ENCODE measurements at regions not wholly inside any gene's neighbourhood (a gene's known extent, or its start where the extent isn't known, plus 50 kb on each side); places are given as distances from the start of the nearest gene placed in this dataset.

DNA sequence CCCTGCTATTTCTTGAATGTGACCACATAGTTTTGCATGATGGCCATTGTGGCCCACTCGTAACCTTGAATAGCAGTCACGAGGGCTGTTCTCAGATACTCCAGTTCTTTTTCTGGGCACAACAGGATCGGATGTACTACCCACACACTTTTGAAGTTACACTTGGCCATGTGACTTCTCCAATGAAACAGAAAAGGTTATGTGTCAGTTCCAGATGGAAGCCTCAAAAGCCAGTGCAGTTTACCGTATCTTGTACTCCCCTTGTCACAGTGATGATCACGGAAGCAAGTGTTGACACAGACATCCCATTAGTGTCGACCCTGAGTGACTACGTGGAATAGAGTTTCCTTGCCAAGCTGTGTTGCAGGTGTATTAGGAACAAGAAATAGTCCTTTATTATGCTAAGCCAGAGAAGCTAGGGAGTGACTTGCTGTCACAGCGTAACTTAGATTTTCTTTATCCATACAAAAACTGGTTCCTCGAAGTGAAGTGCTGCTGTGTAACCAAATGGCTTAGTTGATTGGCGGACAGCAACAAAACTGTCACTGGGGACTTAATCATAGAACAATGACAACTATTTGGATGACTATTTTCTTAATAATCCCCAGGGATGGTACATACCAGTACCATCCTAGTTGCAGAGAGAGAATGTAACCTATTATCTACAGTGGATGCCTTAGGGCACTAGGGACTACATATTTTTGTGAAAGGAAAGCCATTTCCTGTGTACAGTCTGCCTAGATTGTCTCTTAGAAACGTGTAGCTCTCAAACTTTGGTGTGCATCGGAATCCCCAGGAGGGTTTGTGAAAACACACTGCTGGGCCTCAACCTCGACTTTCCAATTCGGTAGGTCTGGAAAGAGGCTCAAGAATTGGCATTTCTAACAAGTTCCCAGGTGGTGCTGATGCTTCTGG, 90.1 kb upstream of the DMRT1 start:
- WGBS, result 84% methylated on average over 14 of the region's 14 CpGs
- Histone ChIP-seq H3K9me3 (ENCODE audit: control insufficient read depth in 4 of 4, low read length in 3 of 4) (no peaks in the 10 kb centered on the region), H3K36me3 (ENCODE audit: control insufficient read depth in 4 of 4, insufficient read depth in 3 of 4, low read depth in 1 of 4, low read length in 3 of 4) (peaks cover 2 to 19% (median 9%) of the 10 kb centered on the region in 4 donors), H3K27ac (ENCODE audit: low read depth in 1 of 2, low read length in 2 of 2) (peak overlapping the region; percentile 25 to 43), H3K9ac (ENCODE audit: low read depth in 1 of 2, low read length in 2 of 2) (no peak overlapping the region), H3K4me3 (ENCODE audit: low read depth in 1 of 3, low read length in 3 of 3) (no peak overlapping the region), H3K4me1 (ENCODE audit: control insufficient read depth in 4 of 4, insufficient read depth in 4 of 4, low read length in 3 of 4) (peaks cover 1 to 24% (median 9%) of the 10 kb centered on the region in 4 donors), H3K27me3 (ENCODE audit: control insufficient read depth in 4 of 4, insufficient read depth in 4 of 4, low read length in 3 of 4) (no peaks in the 10 kb centered on the region)
- TF ChIP-seq FOXA1 (IDR thresholded peaks at IDR 0.05), result no peak
- TF ChIP-seq GABPA (IDR thresholded peaks at IDR 0.05 in 1 of 2, conservative IDR thresholded peaks at IDR 0.05 in 1 of 2), result no peak
- no peak for TF ChIP-seq RAD21 (IDR thresholded peaks at IDR 0.05)
- no peak for TF ChIP-seq HNF4G (IDR thresholded peaks at IDR 0.05)
- no peak for TF ChIP-seq NR2F2 (IDR thresholded peaks at IDR 0.05)
- TF ChIP-seq HNF4A (conservative IDR thresholded peaks at IDR 0.05), result no peak
- no peak for TF ChIP-seq TAF1 (conservative IDR thresholded peaks at IDR 0.05)
- TF ChIP-seq, protein P1, sequence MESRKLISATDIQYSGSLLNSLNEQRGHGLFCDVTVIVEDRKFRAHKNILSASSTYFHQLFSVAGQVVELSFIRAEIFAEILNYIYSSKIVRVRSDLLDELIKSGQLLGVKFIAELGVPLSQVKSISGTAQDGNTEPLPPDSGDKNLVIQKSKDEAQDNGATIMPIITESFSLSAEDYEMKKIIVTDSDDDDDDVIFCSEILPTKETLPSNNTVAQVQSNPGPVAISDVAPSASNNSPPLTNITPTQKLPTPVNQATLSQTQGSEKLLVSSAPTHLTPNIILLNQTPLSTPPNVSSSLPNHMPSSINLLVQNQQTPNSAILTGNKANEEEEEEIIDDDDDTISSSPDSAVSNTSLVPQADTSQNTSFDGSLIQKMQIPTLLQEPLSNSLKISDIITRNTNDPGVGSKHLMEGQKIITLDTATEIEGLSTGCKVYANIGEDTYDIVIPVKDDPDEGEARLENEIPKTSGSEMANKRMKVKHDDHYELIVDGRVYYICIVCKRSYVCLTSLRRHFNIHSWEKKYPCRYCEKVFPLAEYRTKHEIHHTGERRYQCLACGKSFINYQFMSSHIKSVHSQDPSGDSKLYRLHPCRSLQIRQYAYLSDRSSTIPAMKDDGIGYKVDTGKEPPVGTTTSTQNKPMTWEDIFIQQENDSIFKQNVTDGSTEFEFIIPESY (IDR thresholded peaks at IDR 0.05), result no peak
- TF ChIP-seq SP1 (IDR thresholded peaks at IDR 0.05), result no peak
- TF ChIP-seq, protein P2, sequence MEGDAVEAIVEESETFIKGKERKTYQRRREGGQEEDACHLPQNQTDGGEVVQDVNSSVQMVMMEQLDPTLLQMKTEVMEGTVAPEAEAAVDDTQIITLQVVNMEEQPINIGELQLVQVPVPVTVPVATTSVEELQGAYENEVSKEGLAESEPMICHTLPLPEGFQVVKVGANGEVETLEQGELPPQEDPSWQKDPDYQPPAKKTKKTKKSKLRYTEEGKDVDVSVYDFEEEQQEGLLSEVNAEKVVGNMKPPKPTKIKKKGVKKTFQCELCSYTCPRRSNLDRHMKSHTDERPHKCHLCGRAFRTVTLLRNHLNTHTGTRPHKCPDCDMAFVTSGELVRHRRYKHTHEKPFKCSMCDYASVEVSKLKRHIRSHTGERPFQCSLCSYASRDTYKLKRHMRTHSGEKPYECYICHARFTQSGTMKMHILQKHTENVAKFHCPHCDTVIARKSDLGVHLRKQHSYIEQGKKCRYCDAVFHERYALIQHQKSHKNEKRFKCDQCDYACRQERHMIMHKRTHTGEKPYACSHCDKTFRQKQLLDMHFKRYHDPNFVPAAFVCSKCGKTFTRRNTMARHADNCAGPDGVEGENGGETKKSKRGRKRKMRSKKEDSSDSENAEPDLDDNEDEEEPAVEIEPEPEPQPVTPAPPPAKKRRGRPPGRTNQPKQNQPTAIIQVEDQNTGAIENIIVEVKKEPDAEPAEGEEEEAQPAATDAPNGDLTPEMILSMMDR (IDR thresholded peaks at IDR 0.05; ENCODE audit: low read depth, low read length, missing input control), result no peak
- TF ChIP-seq, protein P3, sequence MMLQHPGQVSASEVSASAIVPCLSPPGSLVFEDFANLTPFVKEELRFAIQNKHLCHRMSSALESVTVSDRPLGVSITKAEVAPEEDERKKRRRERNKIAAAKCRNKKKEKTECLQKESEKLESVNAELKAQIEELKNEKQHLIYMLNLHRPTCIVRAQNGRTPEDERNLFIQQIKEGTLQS (IDR thresholded peaks at IDR 0.05), result no peak
- TF ChIP-seq FOXA2 (IDR thresholded peaks at IDR 0.05), result no peak
- no peak for TF ChIP-seq EGR1 (IDR thresholded peaks at IDR 0.05; ENCODE audit: low read depth in 2 of 2)
- TF ChIP-seq JUND (IDR thresholded peaks at IDR 0.05), result no peak
- TF ChIP-seq RXRA (IDR thresholded peaks at IDR 0.05), result no peak
- TF ChIP-seq YY1 (IDR thresholded peaks at IDR 0.05), result no peak
- TF ChIP-seq, protein P4, sequence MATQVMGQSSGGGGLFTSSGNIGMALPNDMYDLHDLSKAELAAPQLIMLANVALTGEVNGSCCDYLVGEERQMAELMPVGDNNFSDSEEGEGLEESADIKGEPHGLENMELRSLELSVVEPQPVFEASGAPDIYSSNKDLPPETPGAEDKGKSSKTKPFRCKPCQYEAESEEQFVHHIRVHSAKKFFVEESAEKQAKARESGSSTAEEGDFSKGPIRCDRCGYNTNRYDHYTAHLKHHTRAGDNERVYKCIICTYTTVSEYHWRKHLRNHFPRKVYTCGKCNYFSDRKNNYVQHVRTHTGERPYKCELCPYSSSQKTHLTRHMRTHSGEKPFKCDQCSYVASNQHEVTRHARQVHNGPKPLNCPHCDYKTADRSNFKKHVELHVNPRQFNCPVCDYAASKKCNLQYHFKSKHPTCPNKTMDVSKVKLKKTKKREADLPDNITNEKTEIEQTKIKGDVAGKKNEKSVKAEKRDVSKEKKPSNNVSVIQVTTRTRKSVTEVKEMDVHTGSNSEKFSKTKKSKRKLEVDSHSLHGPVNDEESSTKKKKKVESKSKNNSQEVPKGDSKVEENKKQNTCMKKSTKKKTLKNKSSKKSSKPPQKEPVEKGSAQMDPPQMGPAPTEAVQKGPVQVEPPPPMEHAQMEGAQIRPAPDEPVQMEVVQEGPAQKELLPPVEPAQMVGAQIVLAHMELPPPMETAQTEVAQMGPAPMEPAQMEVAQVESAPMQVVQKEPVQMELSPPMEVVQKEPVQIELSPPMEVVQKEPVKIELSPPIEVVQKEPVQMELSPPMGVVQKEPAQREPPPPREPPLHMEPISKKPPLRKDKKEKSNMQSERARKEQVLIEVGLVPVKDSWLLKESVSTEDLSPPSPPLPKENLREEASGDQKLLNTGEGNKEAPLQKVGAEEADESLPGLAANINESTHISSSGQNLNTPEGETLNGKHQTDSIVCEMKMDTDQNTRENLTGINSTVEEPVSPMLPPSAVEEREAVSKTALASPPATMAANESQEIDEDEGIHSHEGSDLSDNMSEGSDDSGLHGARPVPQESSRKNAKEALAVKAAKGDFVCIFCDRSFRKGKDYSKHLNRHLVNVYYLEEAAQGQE (IDR thresholded peaks at IDR 0.05), result no peak
- TF ChIP-seq, protein P5, sequence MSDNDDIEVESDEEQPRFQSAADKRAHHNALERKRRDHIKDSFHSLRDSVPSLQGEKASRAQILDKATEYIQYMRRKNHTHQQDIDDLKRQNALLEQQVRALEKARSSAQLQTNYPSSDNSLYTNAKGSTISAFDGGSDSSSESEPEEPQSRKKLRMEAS (IDR thresholded peaks at IDR 0.05), result no peak
- no peak for DNase-seq (ENCODE audit: low spot score)
